WTC11 (cell line): ENCODE measurements at regions not wholly inside any gene's neighbourhood (a gene's known extent, or its start where the extent isn't known, plus 50 kb on each side); places are given as distances from the start of the nearest gene placed in this dataset.

Experiments used
- ATF6 ChIP-seq: sonication (generic); formaldehyde crosslinking; IDR thresholded peaks from 2 replicates; pipeline ENCODE4 v1.8.1; 2023; ENCODE audit warnings: mild to moderate bottlenecking, missing genetic modification reagents
- CTCF ChIP-seq: fragments of 200-600 bp; IDR thresholded peaks from 2 replicates; pipeline ENCODE4 v1.8.0; 2022; ENCODE audit warnings: antibody characterized with exemption
- KAT7 ChIP-seq: sonication (generic); formaldehyde crosslinking; IDR thresholded peaks from 2 replicates; pipeline ENCODE4 v1.8.1; 2023; ENCODE audit warnings: missing genetic modification reagents, mild to moderate bottlenecking, borderline replicate concordance
- MYBL2 ChIP-seq: sonication (generic); formaldehyde crosslinking; IDR thresholded peaks from 2 replicates; pipeline ENCODE4 v1.8.1; 2023; ENCODE audit warnings: mild to moderate bottlenecking, moderate library complexity, missing genetic modification reagents

- no peak for TF ChIP-seq MYBL2 (CRISPR knock-in tag)
- no peak for TF ChIP-seq ATF6 (CRISPR knock-in tag)
- TF ChIP-seq KAT7: no peak
- no peak for TF ChIP-seq CTCF
These were observed 70.6 kb upstream of the GORAB start for GRCh38 chr1:170461291-170461747.
